ENCODE measurements at regions not wholly inside any gene's neighbourhood (a gene's known extent, or its start where the extent isn't known, plus 50 kb on each side); places are given as distances from the start of the nearest gene placed in this dataset.
"Not testable (repeated sequence)": the region's sequence is repeated elsewhere in the genome, so short reads cannot be mapped to it uniquely, and the experiment has no call there.

DNA sequence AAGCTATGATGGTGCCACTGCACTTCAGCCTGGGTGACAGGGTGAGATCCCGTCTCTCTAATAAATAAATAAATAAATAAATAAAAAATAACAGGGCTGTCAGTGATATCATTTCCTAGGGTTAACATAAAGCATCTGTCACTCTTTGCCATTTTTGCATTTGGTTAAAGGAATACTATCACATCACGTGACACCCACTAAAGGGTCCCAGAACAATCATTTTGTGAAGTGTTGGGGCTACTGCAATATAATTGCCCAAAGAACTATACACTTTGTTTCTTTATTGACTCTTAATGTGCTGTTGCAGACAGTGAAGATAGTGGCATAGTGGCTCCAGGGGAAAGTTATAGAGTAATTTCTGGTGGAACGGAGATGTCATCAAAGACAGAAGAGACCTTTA lies 176.5 kb upstream of the MMS22L start:
- no peak for DNase-seq

DNA sequence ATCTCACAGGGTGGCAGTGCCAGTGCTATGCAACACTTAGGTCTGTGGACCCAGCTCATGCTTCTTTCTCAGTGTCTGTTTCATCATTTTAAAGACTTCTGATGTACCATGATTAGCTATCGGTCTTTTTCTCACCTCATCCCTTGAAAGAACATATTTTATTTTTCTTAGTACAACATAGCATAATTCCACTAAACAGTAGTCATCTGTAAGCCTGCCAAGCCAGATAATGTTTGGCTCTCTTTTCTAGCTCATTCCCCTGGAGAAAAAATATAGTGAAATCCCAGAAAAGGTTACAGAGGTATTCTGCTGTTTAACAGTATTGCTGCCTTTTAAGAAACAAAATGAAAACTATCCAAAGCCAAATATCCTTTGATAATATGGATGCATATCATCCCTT lies 177.0 kb upstream of the MMS22L start:
- DNase-seq, result no peak

DNA sequence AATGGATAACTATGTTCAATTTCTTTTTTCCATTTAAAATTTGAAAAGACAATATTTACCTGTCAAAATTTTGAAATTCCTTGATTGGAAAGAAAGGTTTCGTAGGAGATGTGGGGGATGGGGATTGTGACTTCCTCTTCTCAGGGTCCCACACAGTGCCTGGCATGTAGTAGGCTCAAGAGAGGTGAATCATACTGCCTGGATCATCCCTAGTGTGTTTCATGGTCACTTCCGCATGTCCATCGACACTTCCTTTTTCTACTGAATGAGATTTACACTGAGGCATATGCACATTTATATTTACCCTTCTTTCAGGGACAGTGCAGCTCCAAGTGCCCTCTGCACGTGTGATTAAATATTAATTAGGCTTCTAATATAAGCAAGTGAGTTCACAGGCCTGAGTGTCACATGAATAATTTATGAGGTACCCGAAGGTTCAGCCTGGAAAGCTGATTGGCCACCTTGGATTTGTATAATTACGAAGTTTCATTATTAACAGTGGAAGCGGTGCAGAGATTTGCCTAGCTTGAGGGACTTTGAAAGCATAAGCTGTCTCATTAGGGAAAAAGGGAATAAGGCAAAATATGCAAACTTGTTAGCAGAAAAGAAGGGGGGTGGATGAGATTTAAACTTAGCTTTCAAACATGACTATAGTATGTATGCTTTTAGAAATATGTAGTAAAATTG lies 177.5 kb upstream of the MMS22L start:
- no peak for DNase-seq

DNA sequence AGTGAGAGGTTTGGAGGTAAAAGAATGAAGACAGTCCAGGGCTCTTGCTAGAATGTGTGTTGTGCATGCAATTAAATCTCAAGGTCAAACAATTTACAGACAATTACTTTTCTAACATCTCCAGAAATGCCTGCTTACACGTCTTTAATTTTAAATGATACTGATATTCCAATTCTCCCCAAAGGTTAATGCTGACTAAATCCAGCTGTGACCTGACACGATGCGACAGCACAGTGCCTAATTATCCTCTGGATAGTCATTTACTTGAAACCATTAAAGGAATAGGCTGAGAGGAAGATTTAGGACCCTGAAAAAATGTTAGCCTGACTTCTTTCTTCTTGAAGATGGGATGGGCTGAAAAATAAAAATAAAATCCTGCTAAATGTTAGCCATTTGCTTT lies 178.2 kb upstream of the MMS22L start:
- no peak for DNase-seq

DNA sequence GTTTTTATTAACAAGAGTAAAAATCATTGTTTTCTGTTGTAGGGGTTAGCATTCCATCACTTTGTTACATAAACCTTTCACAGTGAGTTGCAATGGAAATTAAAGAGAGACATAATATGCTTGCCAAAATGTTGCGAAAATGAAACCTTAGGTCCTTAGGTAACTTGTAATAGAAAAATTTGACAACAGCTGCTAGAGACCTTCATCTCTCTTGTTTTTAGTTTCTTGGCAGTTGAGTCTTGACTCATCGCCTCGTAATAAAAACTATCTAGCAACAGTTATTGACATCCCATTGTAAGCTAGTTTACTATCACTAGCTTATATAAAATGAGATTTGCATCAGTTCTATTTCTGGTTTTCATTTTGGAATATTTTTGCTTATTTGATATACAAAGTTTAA lies 179.0 kb upstream of the MMS22L start:
- DNase-seq, result no peak

DNA sequence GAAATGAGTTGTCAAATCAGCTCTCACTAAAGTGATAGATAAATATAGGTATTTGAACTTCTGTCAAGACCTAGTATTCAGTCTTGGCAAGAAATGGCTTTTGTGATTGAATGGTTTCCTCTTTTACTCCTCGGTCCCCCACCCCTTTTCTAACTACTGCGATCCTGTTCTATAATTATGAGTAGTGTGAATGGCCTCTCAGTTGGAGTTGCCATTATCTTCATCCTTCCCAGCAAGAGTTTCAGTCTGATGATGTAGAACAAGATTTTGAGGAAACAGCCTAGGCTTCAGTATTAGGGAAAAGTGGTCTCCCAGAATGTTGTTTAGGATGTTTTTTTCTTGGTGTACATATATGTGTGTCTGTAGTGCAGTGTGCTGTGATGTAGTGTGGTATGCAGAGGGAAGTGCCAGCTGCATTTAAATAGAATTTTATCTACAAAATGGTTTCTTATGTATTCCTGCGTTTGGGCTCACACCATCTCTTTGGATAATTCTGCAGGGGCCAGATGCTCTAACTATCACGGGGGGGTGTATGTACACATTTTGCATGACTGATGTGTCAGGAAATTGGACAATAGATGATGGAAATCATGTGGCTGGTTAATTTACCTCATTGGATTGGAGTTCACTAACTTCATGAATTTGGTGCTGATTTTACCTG lies 180.1 kb upstream of the MMS22L start:
- DNase-seq, result no peak

DNA sequence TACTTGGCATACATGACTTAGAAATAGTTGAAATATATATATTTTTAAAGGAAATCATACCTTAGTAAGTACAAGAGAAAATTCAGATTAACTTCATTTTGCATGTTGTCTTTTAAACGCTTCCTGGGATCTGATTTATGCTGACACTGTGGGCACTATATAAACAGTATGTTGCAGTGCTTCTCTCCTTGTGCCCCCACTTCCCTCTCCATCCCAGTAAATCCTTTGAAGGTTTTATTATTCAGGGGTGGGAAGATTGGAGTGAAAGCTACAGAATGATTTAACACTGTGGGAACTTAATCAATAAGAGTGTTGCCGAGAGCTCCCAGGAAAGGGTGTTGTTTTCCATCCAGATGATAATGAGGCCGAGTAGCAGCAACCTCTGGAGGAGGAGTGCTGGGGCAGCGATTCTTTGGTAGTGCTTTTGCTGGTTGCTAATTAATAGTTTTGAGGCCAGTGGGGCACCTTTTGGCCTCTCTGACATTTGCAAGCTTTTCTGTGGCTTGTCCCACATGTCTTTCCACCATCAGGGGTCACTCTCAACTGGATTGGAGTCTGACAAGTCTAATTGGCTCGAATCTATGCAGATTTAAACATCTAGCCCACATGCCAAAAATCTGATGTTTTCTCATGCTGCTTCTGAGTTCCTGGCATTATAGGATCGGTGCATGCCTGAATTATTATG lies 183.0 kb upstream of the MMS22L start:
- DNase-seq, result no peak

DNA sequence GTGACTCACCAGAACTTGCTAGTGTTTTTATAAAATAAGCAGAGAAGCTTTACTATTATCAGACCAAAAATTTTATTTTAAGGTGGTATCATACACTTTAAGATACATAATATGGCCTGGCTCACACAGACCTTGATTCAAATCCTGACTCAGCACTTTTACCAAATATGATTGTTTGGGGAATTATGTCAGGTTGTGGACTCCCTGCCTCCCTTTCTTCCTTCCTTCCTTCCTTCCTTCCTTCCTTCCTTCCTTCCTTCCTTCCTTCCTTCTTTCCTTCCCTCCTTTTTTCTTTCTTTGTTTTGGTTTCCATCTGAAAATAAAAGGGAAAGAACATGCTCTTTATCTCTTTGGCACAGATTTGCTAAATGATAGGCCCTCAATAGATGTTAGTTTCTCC lies 186.0 kb upstream of the MMS22L start:
- no peak for DNase-seq

DNA sequence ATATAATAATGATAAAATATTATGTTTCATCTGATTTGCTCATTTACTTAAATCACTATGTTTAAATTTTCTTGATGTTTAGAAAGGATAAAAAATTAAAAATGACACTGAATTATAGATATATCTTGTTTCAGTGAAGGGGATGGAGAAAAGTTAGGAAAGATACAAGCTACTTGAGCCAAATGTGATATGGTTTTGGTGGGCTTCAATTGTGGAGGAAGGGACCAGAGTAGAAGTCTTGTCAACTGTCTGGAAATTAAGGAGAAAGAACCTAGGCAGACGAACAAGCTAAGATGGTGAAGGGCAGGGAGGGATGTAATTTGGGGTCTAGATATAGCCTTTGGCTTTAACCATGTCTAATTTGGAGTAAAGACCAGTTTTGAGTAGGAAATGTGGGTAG lies 186.4 kb upstream of the MMS22L start:
- DNase-seq, result no peak

DNA sequence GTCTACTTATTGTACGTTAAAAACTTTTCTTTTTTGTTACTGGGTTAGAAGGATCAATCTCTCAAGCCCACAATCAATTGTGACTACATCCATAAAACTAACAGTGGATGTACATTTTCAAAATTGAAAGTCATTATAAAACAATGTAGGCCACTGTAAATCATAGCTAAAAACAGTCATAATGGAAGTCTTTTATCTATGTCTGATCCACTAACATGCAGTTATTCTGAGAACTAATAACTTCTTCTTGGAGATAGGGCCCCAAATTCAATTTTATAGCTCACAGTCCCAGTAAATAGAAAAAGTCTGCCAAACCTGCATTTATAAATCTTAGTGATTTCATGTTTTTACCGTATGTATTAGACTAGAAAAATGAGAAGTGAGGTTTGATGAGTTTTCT lies 187.3 kb upstream of the MMS22L start:
- DNase-seq, result no peak

DNA sequence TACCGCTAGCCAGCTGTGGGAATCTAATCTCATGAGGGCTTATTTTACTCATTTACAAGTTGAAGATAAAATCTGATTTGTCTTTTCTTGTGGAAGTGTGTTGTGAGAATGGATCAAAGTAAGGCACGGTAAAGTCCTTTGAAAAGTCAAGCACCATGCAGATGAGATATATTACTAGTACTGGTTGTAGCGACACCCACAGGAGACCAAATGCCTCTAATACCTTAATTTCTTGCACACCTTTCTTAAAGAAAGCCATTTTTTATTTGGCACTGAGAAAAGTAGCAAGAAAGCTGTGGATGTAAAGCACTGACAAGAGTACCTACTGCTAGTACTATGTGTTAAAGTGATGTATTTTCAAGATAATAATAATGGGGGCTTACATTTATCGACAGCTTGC lies 191.0 kb upstream of the MMS22L start:
- DNase-seq, result no peak

DNA sequence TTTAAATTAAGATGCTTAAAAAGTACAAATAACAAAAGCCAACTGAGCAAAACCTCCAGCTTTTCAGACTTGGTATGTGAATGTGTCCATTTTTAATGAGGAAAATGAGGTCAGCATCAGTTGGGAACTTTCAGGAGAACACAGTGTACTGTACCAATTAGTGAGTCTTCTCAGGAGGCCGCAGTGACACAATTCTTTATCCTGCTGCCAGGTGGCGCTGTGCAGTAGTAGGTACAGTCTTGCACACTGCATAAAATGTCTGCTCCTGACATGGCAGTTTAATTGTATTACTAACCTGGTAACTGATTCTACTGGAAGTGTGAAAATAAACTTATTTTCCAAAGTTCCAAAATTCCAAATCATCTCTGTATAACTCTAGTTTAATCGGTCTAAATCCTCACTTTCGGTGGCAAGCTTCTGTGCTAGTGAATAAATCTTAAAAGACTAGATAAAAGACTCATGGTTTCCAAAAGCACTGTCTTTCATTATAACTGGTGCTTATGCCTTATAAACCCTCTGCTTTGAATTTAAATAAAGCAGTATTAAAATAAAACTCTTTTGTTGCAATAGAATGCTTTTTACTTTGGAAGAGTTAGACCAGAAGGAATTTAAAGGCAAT lies 214.8 kb upstream of the MMS22L start:
- peak in 3 of 4 experiments; percentile 1 to 9 (median 1) for DNase-seq

DNA sequence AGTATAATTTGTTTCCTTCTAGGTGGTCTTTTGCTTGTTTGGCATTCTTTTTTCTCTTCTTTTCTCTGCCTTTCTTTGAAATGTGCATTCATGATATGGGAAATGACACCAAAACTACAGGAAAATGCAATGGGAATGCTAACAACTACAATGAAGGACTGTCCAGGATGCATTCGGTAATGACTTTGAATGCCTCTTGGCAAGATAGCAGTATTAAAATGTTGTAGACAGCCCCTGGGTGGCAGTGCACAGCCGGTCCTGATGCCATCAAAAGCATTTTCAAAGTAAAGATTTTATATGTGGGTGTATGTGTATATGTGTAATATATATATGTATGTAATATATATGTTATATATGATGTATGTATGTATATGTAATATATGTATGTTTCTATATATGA lies 218.8 kb upstream of the MMS22L start:
- no peak for DNase-seq

DNA sequence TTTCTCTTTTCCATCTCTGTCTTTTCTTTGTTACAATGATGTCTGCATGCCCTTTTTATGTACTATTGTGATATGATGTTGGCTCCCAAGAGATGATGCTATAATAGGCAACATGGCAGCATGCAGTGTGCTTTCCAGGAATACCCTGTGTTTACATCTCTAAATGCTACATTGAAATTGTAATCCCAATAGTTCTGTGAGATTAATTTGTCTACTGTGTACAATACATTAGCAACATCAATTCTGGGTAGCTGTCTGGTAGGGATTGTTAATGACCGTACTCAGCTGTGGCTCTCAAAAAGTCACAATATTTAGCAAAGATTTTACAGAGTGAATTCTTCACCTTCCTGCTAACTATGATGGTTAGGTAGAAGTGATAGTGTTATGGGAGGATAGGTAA lies 225.6 kb upstream of the MMS22L start:
- no peak for DNase-seq

DNA sequence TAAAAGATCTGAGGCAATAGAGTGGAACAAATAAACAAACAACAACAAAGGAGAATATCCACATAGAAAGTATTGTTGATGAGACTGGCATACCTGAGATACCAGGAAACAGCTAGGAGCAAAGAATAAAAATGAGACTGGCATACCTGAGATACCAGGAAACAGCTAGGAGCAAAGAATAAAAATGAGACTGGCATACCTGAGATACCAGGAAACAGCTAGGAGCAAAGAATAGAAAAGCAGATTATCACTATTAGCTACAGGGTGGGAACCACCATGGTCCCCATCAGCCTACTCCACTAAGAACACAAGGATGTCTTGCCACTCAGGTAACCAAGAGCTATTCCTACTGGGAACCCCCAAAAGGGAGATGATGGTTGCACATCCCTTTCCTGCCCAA lies 230.2 kb upstream of the MMS22L start:
- DNase-seq, result not testable (repeated sequence)

DNA sequence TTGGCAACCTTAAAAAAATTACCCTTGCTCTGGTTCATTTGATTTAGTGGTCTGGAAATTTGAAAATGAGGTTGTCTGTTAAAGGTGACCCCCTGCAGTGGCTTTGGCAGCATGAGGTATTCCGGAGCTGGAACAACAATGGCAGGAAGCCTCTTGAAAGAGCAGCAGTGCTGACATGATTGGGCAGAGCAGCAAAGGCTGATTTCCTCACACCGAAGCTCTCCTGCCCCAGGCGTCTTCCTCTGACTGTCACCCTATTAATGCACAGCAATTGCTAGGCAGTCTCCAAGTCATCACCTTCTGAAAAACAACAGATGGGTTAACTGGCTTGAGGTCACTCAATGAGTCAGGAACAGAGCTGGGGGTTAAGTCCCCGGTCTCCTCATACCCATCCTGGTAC lies 241.8 kb upstream of the MMS22L start:
- DNase-seq, result no peak

DNA sequence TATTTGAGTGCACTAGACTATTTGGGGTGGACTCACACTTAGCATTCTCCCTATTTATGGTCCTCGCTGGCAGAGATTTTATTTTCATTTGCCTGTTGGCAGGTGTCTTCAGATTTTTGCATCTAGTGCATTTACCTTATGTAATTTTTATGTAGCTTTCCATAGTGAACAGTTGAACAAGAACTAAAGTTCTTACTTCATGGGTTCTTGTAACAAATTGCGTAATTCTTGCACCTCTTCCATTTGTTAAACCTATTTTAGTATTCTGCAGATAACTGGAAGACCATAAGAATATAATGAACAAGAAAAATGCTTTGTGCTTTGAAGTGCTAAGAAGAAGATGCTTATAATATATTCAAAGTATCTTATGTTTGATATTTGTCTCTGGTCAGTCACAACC lies 252.8 kb upstream of the MMS22L start:
- DNase-seq, result no peak

DNA sequence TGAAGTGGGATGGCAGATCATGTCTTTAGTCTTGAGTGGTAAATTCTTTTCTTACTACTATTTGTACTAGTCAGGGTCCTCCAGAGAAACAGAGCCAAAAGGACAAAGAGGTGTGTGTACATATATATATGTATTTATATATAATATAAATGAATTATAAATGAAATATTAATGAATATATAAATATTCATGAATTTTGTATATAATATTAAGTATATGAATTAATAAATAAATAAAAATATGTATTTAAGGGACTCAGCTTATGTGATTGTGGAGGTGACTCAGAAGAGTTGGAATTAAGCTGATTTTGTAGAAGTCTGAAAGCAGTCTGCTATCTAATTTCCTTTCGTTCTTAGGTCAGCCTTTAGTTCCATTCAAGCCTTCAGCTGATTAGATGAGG lies 265.3 kb upstream of the MMS22L start:
- no peak for DNase-seq

DNA sequence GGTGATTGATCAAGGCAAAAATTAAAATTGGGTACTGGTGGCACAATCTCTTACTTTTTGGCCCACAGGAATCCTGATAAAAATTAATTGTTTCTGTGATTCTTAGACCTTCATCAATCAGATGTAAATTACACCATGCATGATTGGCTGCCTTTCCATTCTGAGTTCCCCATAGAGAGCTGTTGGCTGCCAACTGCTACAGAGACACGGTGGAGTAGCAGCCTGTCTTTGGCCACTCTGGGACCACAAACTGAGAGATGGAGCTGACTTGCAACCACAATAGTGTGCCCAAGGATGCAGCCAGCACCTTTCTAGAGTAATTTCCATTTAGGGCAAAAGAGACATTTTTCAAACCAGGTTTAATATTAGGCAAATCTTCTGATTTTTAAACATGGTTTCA lies 274.3 kb upstream of the MMS22L start:
- no peak for DNase-seq

DNA sequence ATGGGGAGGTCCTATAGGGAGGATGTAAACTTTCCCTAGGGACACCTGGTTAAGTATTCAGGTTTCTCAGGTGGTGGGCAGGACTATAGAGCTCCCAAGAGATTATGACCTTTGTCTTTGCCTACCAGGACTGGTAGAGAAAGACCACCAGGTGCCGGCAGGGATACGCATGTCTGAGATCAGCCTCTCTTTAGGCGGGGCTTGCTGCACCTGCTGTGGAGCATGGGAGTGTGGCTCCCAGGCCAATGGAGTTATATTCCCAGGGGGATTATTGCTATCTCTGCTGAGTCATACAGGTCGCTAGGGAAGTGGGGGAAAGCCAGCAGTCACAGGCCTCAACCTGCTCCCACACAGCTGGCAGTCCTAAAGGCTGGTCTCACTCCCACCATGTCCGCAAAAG lies 280.5 kb upstream of the MMS22L start:
- no peak for DNase-seq

DNA sequence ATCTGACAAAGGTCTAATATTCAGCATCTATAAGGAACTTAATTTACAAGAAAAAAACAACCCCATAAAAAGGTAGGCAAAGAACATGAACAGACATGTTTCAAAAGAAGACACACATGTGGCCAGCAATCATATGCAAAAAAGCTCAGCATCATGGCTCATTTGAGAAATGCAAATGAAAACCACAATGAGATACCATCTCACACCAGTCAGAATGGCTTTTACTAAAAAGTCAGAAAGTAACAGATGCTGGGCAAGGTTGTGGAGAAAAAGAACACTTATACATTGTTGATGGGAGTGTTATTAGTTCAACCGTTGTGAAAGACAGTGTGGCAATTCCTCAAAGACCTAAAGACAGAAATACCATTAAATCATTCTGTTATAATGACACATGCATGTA lies 289.9 kb upstream of the MMS22L start:
- DNase-seq, result no peak

DNA sequence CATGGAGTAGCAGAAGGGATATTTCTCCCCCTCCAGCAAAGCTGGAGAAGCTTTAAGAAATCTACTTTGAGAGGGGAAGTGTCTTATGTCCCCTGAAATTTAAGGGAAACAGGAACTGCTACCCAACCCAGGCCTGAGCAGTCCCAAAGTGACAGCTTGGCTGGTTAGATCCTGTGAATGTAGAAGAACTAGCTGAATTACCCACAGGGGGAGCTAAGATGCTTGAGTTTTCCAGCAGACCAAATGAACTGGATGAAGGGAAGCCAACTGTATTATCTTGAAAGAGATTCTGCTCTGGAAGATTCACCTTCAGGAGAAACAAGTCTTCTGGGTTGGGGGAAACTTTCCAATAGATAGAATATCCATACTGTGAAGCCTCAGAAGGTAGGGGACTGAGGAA lies 303.3 kb upstream of the MMS22L start:
- no peak for DNase-seq

DNA sequence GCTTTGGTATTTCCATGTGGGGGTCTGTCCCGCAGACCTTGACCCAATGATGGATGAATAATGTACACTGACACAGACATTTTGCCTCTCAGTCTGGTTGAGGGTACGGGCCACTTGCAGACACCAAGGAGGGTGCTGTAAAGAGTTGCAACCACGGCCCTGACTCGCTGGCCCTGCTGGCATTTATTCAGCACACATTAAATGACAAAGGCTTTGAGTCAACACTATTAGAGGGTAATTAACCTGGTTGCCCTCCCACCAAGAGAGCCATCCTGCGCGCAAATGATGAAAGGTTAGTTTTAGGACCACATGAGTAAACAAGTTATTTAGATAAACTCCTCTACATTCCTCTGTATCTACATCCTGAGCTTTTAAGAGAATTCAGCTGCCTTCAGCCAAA lies 308.9 kb upstream of the MMS22L start:
- DNase-seq, result no peak

DNA sequence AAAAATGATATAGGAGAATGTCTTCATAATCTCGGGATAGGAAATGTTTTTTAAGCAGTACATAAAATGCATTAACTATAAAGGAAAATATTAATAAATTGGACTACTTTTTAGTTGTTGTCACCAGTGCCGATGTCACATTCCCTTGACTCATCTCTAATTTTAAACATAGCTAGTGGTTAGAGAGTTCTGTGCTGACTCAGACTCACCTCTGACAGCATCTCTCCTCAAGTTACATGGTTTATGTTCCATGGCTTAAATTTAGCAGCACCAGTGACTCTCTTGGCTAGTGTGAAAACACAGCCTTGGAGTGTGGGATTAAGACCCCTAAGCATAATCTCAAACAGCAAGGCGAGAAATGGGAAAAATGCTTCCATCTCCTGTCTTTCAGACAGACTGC lies 311.8 kb upstream of the MMS22L start:
- no peak for DNase-seq

Data from activated CD4-positive, CD25-positive, alpha-beta regulatory T cell (primary cell).